GM12878 (cell line): ENCODE measurements at regions not wholly inside any gene's neighbourhood (a gene's known extent, or its start where the extent isn't known, plus 50 kb on each side); places are given as distances from the start of the nearest gene placed in this dataset.

ENCODE experiments used
- ATAC-seq: fragments of 200-7000 bp; cut with Tn5 transposase; 3 replicates; pipeline ENCODE4 v1.9.1; 2020; ENCODE audit warnings: mild to moderate bottlenecking, moderate library complexity
- BruUV-seq: library from RNA; stranded (reverse); fragments of 400-500 nt; replicated peaks from 2 replicates; lab custom pipeline; 2021; lab: Mats Ljungman, UMichigan
- CTCF ChIA-PET: fragments of 300-600 bp; sonication (Branson Sonifier 250); formaldehyde crosslinking; extraction: SDS; loops from one replicate; lab custom pipeline; 2021; ENCODE audit warnings: inconsistent platforms; lab: Yijun Ruan, JAX
- POLR2A ChIA-PET: fragments of 350-600 bp; formaldehyde crosslinking; extraction: SDS; loops from one replicate; lab custom pipeline; 2021; ENCODE audit warnings: inconsistent platforms; lab: Charles Lee
- RAD21 ChIA-PET: fragments of 300-600 bp; sonication (Branson Sonifier 250); formaldehyde crosslinking; loops from one replicate; lab custom pipeline; 2023; ENCODE audit warnings: antibody characterized with exemption; ENCODE audit not compliant: unreplicated experiment; lab: Charles Lee
- SMC1A ChIA-PET: fragments of 300-600 bp; sonication (Branson Sonifier 250); formaldehyde crosslinking; loops from one replicate; lab custom pipeline; 2023; ENCODE audit not compliant: unreplicated experiment, uncharacterized antibody; lab: Charles Lee
- DNase-seq: peaks from one replicate; pipeline ENCODE4 v3.0.0-alpha.2; 2011; ENCODE audit warnings: low read depth, low spot score
- FAIRE-seq: peaks from 3 replicates; lab custom pipeline; 2011; peaks lifted over from hg19 to GRCh38; lab: Jason Lieb, UNC
- H2AFZ ChIP-seq: 2 replicates; pipeline ENCODE4 v1.6.0; 2011; ENCODE audit warnings: low read depth, low read length, control low read depth; ENCODE audit not compliant: control insufficient read depth
- H3K27ac ChIP-seq: 2 replicates; pipeline ENCODE4 v1.5.1; 2011; ENCODE audit warnings: control low read depth; ENCODE audit not compliant: control insufficient read depth, insufficient read depth
- H3K27me3 ChIP-seq, 2 experiments: replicated peaks in 1 of 2; 2 replicates each; pipeline versions ENCODE4 v1.6.0 to v1.6.1; 2011; ENCODE audit warnings: low read length in 1 of 2; ENCODE audit not compliant: control insufficient read depth in 2 of 2, insufficient read depth in 2 of 2
- H3K36me3 ChIP-seq, 2 experiments: 2 replicates each; pipeline ENCODE4 v1.5.1; 2011; ENCODE audit warnings: low read length in 1 of 2; ENCODE audit not compliant: control insufficient read depth in 2 of 2, insufficient read depth in 2 of 2
- H3K4me1 ChIP-seq: 2 replicates; pipeline ENCODE4 v1.6.1; 2011; ENCODE audit warnings: mild to moderate bottlenecking, low read length, moderate library complexity, mixed read lengths; ENCODE audit not compliant: control insufficient read depth, insufficient read depth
- H3K4me2 ChIP-seq: 2 replicates; pipeline ENCODE4 v1.6.0; 2011; ENCODE audit warnings: control low read depth; ENCODE audit not compliant: control insufficient read depth, insufficient read depth
- H3K4me3 ChIP-seq: fragments of 200-600 bp; sonication (generic); 2 replicates; pipeline ENCODE4 v1.5.1; 2016
- H3K79me2 ChIP-seq: 2 replicates; pipeline ENCODE4 v1.6.0; 2011; ENCODE audit warnings: low read length; ENCODE audit not compliant: control insufficient read depth, insufficient read depth
- H3K9ac ChIP-seq: 2 replicates; pipeline ENCODE4 v1.8.0; 2011; ENCODE audit warnings: low read length, control low read depth, mixed read lengths; ENCODE audit not compliant: control insufficient read depth, insufficient read depth
- H3K9me3 ChIP-seq: replicated peaks from 3 replicates; pipeline ENCODE4 v1.5.1; 2011; ENCODE audit warnings: mild to moderate bottlenecking, low read length; ENCODE audit not compliant: control insufficient read depth, insufficient read depth
- H4K20me1 ChIP-seq: 2 replicates; pipeline ENCODE4 v1.6.0; 2011; ENCODE audit not compliant: control insufficient read depth, insufficient read depth
- ATF7 ChIP-seq: fragments of 450-650 bp; IDR thresholded peaks from 2 replicates; pipeline ENCODE4 v1.6.1; 2016; ENCODE audit warnings: low read depth, mild to moderate bottlenecking
- CEBPB ChIP-seq, 2 experiments: fragments of 150-350 bp in 1 of 2; IDR thresholded peaks; 2 replicates each; pipeline ENCODE4 v1.6.1; 2012 to 2014; ENCODE audit warnings: low read depth in 2 of 2, low read length in 2 of 2, borderline replicate concordance in 1 of 2, inconsistent platforms in 1 of 2
- ETV6 ChIP-seq, 2 experiments: fragments of 450-650 bp in 1 of 2; IDR thresholded peaks in 1 of 2; conservative IDR thresholded peaks in 1 of 2; 2 replicates each; pipeline ENCODE4 v1.6.1; 2014; ENCODE audit warnings: antibody characterized with exemption in 1 of 2, borderline replicate concordance in 1 of 2, low read depth in 1 of 2, mild to moderate bottlenecking in 1 of 2, moderate library complexity in 1 of 2
- GABPA ChIP-seq: IDR thresholded peaks from 2 replicates; pipeline ENCODE4 v1.6.1; 2014; ENCODE audit warnings: antibody characterized with exemption, low read depth, mild to moderate bottlenecking, inconsistent platforms
- HDAC6 ChIP-seq: fragments of 200-600 bp; sonication (generic); IDR thresholded peaks from one replicate; pipeline ENCODE4 v1.8.0; 2017; ENCODE audit warnings: antibody characterized with exemption; ENCODE audit not compliant: unreplicated experiment
- JUNB ChIP-seq: IDR thresholded peaks from 2 replicates; pipeline ENCODE4 v1.6.1; 2016; ENCODE audit warnings: antibody characterized with exemption, mild to moderate bottlenecking
- JUND ChIP-seq: IDR thresholded peaks from 2 replicates; pipeline ENCODE4 v1.6.1; 2012; ENCODE audit warnings: low read depth, mild to moderate bottlenecking, low read length, improper control_type of control experiment, moderate library complexity
- LARP7 ChIP-seq: fragments of 450-650 bp; IDR thresholded peaks from 2 replicates; pipeline ENCODE4 v1.6.1; 2017; ENCODE audit warnings: mild to moderate bottlenecking
- NFYA ChIP-seq: IDR thresholded peaks from 2 replicates; pipeline ENCODE4 v1.6.1; 2011; ENCODE audit warnings: low read depth, mild to moderate bottlenecking, low read length, improper control_type of control experiment, borderline replicate concordance
- RAD21 ChIP-seq: IDR thresholded peaks from 2 replicates; pipeline ENCODE4 v1.6.1; 2011; ENCODE audit warnings: mild to moderate bottlenecking, low read depth, low read length, moderate library complexity; ENCODE audit not compliant: insufficient read depth
- SMAD1 ChIP-seq: fragments of 450-650 bp; IDR thresholded peaks from 2 replicates; pipeline ENCODE4 v1.6.1; 2018; ENCODE audit warnings: mild to moderate bottlenecking, low read depth; ENCODE audit not compliant: partially characterized antibody
- SPI1 ChIP-seq: IDR thresholded peaks from 2 replicates; pipeline ENCODE4 v1.6.1; 2011; ENCODE audit warnings: low read depth, mild to moderate bottlenecking, low read length, moderate library complexity, borderline replicate concordance; ENCODE audit not compliant: insufficient read depth
- YY1 ChIP-seq: IDR thresholded peaks from 2 replicates; pipeline ENCODE4 v1.6.1; 2011; ENCODE audit warnings: low read depth, mild to moderate bottlenecking, low read length
- ZNF207 ChIP-seq: fragments of 450-650 bp; IDR thresholded peaks from 2 replicates; pipeline ENCODE4 v1.6.1; 2014; ENCODE audit warnings: antibody characterized with exemption, mild to moderate bottlenecking, borderline replicate concordance
- ZSCAN29 ChIP-seq: fragments of 450-650 bp; IDR thresholded peaks from 2 replicates; pipeline ENCODE4 v1.6.1; 2017; ENCODE audit warnings: mild to moderate bottlenecking, moderate library complexity
- WGBS: methylation state at CpG from one replicate; pipeline ENCODE4 v1.1.6; 2016; ENCODE audit warnings: low lambda C conversion rate; ENCODE audit not compliant: insufficient replicate concordance, insufficient coverage; ENCODE audit errors: missing lambda C conversion rate; 5-methylcytosine and 5-hydroxymethylcytosine counted together
- in situ Hi-C: fragments of 300-500 bp; cut with MboI; formaldehyde crosslinking; loops from 9 replicates; pipeline ENCODE4 v1.14.3; 2018; ENCODE audit warnings: mixed read lengths
- intact Hi-C: fragments of 100-400 bp; cut with micrococcal nuclease; formaldehyde crosslinking; loops from one replicate; pipeline ENCODE4 v1.14.2; 2022; ENCODE audit not compliant: unreplicated experiment
- TF ChIP-seq, protein P1 (sequence below): fragments of 450-650 bp; IDR thresholded peaks from 2 replicates; pipeline ENCODE4 v1.6.1; 2017; ENCODE audit warnings: borderline replicate concordance
- TF ChIP-seq, protein P2 (sequence below): IDR thresholded peaks from 2 replicates; pipeline ENCODE4 v1.6.1; 2011; ENCODE audit warnings: borderline replicate concordance, low read depth, mild to moderate bottlenecking, moderate library complexity, low read length; ENCODE audit not compliant: insufficient read depth, poor library complexity, severe bottlenecking
- TF ChIP-seq, protein P3 (sequence below): fragments of 450-650 bp; formaldehyde crosslinking; IDR thresholded peaks from 2 replicates; pipeline ENCODE4 v1.4.0; 2022; ENCODE audit warnings: mild to moderate bottlenecking, moderate library complexity
- TF ChIP-seq, protein P4 (sequence below): IDR thresholded peaks from 2 replicates; pipeline ENCODE4 v1.6.1; 2012; ENCODE audit warnings: low read length, inconsistent platforms

DNA sequence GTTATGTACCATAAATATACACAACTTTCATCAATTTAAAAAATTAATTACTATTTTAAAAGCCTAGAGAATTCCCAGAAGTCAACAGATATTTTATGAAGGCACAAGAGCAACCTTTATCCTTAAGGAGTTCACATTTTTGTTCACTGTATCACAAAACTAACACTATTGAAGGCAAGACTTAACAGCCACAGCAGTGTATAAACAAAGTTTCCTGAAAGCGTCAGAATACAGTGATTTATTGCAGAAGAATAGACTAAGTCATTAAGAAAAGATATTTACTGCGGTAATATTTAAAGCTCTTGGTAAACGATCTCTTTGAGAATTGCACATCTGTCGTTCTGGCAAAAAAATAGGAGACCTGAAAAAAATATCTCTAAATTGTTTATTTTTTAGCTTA is 419.3 kb upstream of the NBEA start:
- no TSS peak for BruUV-seq
- H3K4me1 ChIP-seq, result no peaks in the 10 kb centered on the region
- no peaks in the 10 kb centered on the region for H3K27me3 ChIP-seq
- RAD21 ChIA-PET, result no interaction called here
- POLR2A ChIA-PET, result no interaction called here
- intact Hi-C loops, result no loop called here
- in situ Hi-C loops, result no loop called here
- no peaks in the 10 kb centered on the region for H4K20me1 ChIP-seq
- H3K9me3 ChIP-seq, result no peaks in the 10 kb centered on the region
- CTCF ChIA-PET, result no interaction called here
- DNase-seq (no peak), FAIRE-seq (no peak), ATAC-seq (no peak)
- 43% methylated on average over 4 of the region's 4 CpGs for WGBS
- H3K79me2 ChIP-seq, result no peaks in the 10 kb centered on the region
- SMC1A ChIA-PET, result interaction anchor here (0.6 to 1.0 kb wide), 2 partner anchors 14 to 249 kb away, joined by 3 read pairs; no protein-coding TSS in a partner anchor
- H3K27ac ChIP-seq, result no peak overlapping the region
- H3K4me3 ChIP-seq, result no peak overlapping the region
- H3K36me3 ChIP-seq, result no peaks in the 10 kb centered on the region
- H3K4me2 ChIP-seq, result no peak overlapping the region
- H2AFZ ChIP-seq, result no peak overlapping the region
- no peak overlapping the region for H3K9ac ChIP-seq
- TF ChIP-seq, protein P1, sequence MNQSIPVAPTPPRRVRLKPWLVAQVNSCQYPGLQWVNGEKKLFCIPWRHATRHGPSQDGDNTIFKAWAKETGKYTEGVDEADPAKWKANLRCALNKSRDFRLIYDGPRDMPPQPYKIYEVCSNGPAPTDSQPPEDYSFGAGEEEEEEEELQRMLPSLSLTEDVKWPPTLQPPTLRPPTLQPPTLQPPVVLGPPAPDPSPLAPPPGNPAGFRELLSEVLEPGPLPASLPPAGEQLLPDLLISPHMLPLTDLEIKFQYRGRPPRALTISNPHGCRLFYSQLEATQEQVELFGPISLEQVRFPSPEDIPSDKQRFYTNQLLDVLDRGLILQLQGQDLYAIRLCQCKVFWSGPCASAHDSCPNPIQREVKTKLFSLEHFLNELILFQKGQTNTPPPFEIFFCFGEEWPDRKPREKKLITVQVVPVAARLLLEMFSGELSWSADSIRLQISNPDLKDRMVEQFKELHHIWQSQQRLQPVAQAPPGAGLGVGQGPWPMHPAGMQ, result no peak
- TF ChIP-seq, protein P2, sequence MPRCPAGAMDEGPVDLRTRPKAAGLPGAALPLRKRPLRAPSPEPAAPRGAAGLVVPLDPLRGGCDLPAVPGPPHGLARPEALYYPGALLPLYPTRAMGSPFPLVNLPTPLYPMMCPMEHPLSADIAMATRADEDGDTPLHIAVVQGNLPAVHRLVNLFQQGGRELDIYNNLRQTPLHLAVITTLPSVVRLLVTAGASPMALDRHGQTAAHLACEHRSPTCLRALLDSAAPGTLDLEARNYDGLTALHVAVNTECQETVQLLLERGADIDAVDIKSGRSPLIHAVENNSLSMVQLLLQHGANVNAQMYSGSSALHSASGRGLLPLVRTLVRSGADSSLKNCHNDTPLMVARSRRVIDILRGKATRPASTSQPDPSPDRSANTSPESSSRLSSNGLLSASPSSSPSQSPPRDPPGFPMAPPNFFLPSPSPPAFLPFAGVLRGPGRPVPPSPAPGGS, result no peak
- TF ChIP-seq, protein P3, sequence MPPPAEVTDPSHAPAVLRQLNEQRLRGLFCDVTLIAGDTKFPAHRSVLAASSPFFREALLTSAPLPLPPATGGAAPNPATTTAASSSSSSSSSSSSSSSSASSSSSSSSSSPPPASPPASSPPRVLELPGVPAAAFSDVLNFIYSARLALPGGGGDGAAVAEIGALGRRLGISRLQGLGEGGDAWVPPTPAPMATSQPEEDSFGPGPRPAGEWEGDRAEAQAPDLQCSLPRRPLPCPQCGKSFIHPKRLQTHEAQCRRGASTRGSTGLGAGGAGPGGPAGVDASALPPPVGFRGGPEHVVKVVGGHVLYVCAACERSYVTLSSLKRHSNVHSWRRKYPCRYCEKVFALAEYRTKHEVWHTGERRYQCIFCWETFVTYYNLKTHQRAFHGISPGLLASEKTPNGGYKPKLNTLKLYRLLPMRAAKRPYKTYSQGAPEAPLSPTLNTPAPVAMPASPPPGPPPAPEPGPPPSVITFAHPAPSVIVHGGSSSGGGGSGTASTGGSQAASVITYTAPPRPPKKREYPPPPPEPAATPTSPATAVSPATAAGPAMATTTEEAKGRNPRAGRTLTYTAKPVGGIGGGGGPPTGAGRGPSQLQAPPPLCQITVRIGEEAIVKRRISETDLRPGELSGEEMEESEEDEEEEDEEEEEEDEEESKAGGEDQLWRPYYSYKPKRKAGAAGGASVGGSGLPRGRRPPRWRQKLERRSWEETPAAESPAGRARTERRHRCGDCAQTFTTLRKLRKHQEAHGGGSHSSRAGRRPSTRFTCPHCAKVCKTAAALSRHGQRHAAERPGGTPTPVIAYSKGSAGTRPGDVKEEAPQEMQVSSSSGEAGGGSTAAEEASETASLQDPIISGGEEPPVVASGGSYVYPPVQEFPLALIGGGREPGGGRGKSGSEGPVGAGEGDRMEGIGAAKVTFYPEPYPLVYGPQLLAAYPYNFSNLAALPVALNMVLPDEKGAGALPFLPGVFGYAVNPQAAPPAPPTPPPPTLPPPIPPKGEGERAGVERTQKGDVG, result no peak
- no peak for TF ChIP-seq RAD21
- TF ChIP-seq ATF7, result no peak
- no peak for TF ChIP-seq ZSCAN29
- TF ChIP-seq SMAD1, result no peak
- no peak for TF ChIP-seq SPI1
- no peak for TF ChIP-seq HDAC6
- TF ChIP-seq JUNB, result no peak
- TF ChIP-seq GABPA, result no peak
- no peak for TF ChIP-seq ETV6 (conservative IDR thresholded peaks at IDR 0.05 in 1 of 2, IDR thresholded peaks at IDR 0.05 in 1 of 2; ENCODE audit: borderline replicate concordance in 1 of 2, low read depth in 1 of 2)
- no peak for TF ChIP-seq NFYA
- TF ChIP-seq, protein P4, sequence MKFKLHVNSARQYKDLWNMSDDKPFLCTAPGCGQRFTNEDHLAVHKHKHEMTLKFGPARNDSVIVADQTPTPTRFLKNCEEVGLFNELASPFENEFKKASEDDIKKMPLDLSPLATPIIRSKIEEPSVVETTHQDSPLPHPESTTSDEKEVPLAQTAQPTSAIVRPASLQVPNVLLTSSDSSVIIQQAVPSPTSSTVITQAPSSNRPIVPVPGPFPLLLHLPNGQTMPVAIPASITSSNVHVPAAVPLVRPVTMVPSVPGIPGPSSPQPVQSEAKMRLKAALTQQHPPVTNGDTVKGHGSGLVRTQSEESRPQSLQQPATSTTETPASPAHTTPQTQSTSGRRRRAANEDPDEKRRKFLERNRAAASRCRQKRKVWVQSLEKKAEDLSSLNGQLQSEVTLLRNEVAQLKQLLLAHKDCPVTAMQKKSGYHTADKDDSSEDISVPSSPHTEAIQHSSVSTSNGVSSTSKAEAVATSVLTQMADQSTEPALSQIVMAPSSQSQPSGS, result no peak
- no peak for TF ChIP-seq JUND
- no peak for TF ChIP-seq CEBPB (IDR thresholded peaks at IDR 0.05; ENCODE audit: borderline replicate concordance in 1 of 2, low read depth in 2 of 2, low read length in 2 of 2)
- no peak for TF ChIP-seq LARP7
- TF ChIP-seq YY1, result no peak
- TF ChIP-seq ZNF207, result no peak
